Muscle layer of duodenum (tissue), 2 donors: ENCODE measurements at regions not wholly inside any gene's neighbourhood (a gene's known extent, or its start where the extent isn't known, plus 50 kb on each side); places are given as distances from the start of the nearest gene placed in this dataset.

ENCODE experiments used
- H3K27ac ChIP-seq: one replicate; pipeline ENCODE4 v1.7.0; 2013; ENCODE audit warnings: mild to moderate bottlenecking, low read length
- H3K27me3 ChIP-seq: one replicate; pipeline ENCODE4 v1.7.0; 2013; ENCODE audit warnings: low read depth, mild to moderate bottlenecking, control low read depth, low read length
- H3K36me3 ChIP-seq, 2 donors: one replicate each; pipeline ENCODE4 v1.7.0; 2013; ENCODE audit warnings: low read length in 2 of 2, control low read depth in 1 of 2, mild to moderate bottlenecking in 1 of 2; ENCODE audit not compliant: insufficient read depth in 2 of 2, control insufficient read depth in 1 of 2
- H3K4me1 ChIP-seq, 2 donors: one replicate each; pipeline ENCODE4 v1.7.0; 2013; ENCODE audit warnings: low read length in 2 of 2, mild to moderate bottlenecking in 2 of 2, control low read depth in 1 of 2, moderate library complexity in 1 of 2; ENCODE audit not compliant: insufficient read depth in 2 of 2, control insufficient read depth in 1 of 2
- H3K4me3 ChIP-seq, 2 donors: one replicate each; pipeline ENCODE4 v1.7.0; 2013; ENCODE audit warnings: low read length in 2 of 2, low read depth in 1 of 2, mild to moderate bottlenecking in 1 of 2
- H3K9me3 ChIP-seq, 2 donors: one replicate each; pipeline ENCODE4 v1.7.0; 2013; ENCODE audit warnings: low read length in 2 of 2, control low read depth in 1 of 2, mild to moderate bottlenecking in 1 of 2; ENCODE audit not compliant: control insufficient read depth in 1 of 2
- donor health status: healthy.

DNA sequence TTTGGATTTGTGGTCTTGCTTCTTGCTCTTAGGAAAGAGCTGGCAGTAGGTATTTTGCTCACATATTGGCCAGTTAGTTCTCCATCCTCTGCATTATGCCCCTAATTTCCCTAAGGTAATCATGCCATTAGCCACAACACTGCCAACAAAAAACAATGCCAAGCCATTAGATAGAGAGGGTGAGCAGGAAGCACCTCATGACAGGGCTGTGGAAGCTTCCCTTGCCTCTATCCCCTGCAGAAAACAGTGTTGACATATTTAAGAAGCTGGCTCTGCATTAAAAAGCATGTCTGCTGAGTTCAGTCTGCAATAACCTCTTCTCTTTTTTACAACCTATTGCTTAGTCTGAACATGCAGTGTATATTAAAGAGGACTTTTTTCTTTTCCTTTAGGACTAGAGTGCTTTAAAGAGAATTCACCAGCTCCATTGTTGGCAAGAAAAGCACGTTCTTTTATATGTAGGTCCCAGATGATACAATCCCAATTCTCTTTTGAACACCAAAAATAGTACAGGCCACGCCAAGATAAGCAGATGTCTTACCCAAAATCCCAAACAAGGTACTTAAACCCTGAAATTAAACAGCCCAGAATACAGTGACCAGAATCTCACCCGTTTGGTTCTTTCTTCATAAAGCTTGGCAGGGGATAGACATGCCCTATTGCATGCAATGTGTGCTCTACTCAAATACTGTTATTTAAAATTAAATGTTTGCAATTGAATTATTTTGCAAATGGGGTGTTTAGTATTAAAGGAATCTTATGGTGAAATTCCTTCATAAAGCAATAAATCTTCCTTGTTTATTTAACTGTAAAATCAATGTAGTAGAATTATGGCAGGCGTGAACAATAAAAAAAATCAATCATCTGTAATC, 93.7 kb upstream of the UBE3A start:
- Histone ChIP-seq H3K36me3 (no peaks in the 10 kb centered on the region), H3K27me3 (no peaks in the 10 kb centered on the region), H3K27ac (no peak overlapping the region), H3K4me3 (no peak overlapping the region), H3K4me1 (peaks cover 0 to 7% of the 10 kb centered on the region in 2 donors), H3K9me3 (peaks cover 0 to 6% of the 10 kb centered on the region in 2 donors)

DNA sequence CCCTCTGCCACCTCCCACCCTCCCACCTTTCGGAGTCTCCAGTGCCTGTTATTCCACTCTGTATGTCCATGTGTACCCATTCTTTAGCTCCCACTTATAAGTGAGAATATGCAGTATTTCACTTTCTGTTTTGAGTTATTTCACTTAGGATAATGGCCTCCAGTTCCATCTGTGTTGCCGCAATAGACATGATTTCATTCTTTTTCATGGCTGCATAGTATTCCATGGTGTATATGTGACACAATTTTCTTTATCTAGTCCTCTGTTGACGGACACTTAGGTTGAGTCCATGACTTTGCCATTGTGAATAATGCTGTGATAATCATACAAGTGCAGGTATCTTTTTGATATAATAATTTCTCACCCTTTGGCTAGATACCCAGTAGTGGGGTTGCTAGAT, 91.0 kb upstream of the UBE3A start:
- Histone ChIP-seq H3K4me3 (no peak overlapping the region), H3K36me3 (no peaks in the 10 kb centered on the region), H3K27ac (no peak overlapping the region), H3K27me3 (no peaks in the 10 kb centered on the region), H3K4me1 (peaks cover 0 to 7% of the 10 kb centered on the region in 2 donors), H3K9me3 (peaks cover 0 to 6% of the 10 kb centered on the region in 2 donors)

DNA sequence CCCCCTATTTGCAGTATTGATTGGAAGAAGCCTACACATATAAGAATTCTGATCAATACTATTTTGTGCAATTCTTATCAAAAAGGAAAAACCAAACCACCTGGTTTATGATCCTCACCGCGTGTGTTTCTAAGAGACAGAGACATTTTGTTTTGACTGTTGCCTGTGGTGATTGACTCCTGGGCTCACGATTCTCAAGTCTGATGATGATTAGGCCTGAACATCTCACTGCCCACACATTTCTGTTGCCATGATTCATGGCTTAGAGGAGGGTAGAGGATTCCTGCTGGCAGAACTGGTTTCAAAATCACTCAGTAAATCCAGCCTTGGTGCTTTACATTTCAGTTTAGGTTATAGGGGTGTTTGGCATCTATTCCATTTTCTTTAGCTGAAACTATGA, 88.3 kb upstream of the UBE3A start:
- H3K27ac ChIP-seq: no peak overlapping the region
- H3K4me3 ChIP-seq: no peak overlapping the region
- peaks cover 0 to under 1% of the 10 kb centered on the region in 2 donors for H3K4me1 ChIP-seq
- H3K9me3 ChIP-seq: peaks cover 0 to 6% of the 10 kb centered on the region in 2 donors
- no peaks in the 10 kb centered on the region for H3K27me3 ChIP-seq
- H3K36me3 ChIP-seq: no peaks in the 10 kb centered on the region

DNA sequence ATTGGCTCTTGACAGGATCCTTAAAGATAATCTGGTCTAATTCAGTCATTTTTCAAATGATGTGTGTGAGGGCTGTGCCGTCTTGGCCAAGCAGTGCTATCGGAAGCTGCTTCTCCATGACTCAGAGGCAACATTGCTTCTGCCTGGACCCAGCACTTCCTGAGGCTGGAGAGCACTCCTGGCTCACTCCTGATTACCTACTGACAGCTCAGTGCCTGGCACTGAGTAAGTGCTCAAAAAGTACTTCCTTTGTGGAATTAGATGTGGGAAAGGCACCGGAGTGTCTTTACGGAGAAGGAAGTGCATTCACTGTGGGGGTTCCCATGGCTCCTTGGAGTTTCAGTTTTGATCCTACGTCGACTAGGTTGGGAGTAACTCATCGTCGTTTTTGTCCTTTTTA, 86.9 kb upstream of the UBE3A start:
- Histone ChIP-seq H3K36me3 (no peaks in the 10 kb centered on the region), H3K9me3 (peaks cover 0 to 6% of the 10 kb centered on the region in 2 donors), H3K4me1 (no peaks in the 10 kb centered on the region), H3K4me3 (no peak overlapping the region), H3K27ac (no peak overlapping the region), H3K27me3 (no peaks in the 10 kb centered on the region)

DNA sequence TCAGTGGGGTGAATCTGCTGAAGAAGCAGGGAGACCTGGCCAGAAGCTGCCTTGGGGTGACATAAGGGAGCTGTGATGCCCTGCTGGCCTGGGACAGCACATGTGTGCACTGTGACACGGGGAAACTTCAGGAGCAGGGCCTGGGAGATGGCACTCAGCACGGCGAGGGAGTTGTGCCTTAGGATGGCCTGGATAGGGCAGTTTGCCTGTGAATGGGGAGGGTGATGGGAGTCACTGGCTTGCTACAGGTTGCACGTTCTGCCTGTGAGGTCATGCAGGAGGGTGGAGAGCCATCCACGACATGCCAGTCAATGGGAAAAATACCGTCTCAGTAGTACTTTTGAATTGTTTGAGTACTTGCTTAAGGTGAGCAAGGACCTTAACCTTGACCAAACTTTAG, 76.8 kb upstream of the UBE3A start:
- no peaks in the 10 kb centered on the region for H3K4me1 ChIP-seq
- H3K27me3 ChIP-seq: no peaks in the 10 kb centered on the region
- no peak overlapping the region for H3K27ac ChIP-seq
- H3K9me3 ChIP-seq: no peaks in the 10 kb centered on the region
- H3K4me3 ChIP-seq: no peak overlapping the region
- no peaks in the 10 kb centered on the region for H3K36me3 ChIP-seq

DNA sequence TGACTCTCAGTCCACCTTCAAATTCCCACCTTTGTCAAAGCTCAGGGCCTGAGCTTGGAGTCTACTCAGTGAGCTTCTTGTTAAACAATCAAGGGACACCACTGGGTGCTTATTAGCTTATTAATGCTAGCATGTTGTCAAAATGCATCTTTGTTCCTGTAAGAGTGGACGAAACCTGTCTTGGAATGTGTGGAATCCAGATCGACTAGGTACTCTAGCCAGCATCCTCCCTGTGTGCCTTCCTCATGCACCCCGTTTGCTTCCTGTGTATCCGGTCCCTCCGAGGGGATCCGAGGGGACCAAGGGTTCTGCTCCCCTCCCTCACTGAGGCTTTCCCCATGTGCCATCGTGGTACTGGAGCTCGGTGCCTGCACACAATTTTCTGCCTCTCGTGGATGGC, 75.7 kb upstream of the UBE3A start:
- no peaks in the 10 kb centered on the region for H3K27me3 ChIP-seq
- H3K4me3 ChIP-seq: no peak overlapping the region
- H3K4me1 ChIP-seq: no peaks in the 10 kb centered on the region
- no peak overlapping the region for H3K27ac ChIP-seq
- H3K9me3 ChIP-seq: no peaks in the 10 kb centered on the region
- no peaks in the 10 kb centered on the region for H3K36me3 ChIP-seq

DNA sequence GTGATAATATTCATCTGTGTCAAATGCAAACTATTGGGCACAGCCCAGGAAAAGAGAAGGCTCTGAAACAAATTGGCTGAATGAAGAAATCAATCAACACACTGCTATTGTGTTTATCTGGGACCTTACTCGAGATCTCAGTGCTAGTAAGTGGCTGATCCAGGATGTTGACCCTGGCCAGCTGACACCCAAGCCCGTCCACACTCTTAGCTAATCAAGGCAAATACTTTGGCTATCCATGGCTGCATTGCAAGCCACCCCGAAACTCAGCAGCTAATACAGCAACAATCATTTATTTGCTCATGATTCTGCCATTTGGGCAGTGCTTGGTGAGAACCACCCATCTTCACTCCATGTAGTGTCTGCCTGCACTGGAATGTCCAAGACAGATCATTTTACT, 74.1 kb upstream of the UBE3A start:
- no peaks in the 10 kb centered on the region for H3K36me3 ChIP-seq
- no peaks in the 10 kb centered on the region for H3K27me3 ChIP-seq
- H3K27ac ChIP-seq: no peak overlapping the region
- H3K4me3 ChIP-seq: no peak overlapping the region
- no peaks in the 10 kb centered on the region for H3K4me1 ChIP-seq
- H3K9me3 ChIP-seq: no peaks in the 10 kb centered on the region

DNA sequence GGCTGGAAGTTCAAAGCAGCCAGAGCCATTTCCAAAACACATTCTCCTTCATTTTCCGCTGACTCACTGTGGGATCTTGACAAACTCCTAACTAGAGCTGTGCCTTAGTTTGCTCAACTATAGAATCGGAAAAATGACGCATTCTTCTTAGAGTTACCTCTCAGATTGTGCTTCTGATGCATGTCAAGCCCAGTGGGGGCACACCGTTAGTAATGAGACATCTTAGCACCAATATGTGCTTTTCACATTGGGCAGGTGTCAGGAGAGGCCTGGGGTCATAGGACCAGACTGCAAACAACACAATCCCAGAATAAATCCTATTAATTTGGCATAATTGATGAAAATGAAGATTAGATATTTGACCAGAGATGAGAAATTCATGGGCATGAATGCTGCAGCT, 71.3 kb upstream of the UBE3A start:
- no peaks in the 10 kb centered on the region for H3K36me3 ChIP-seq
- H3K9me3 ChIP-seq: no peaks in the 10 kb centered on the region
- no peak overlapping the region for H3K27ac ChIP-seq
- no peak overlapping the region for H3K4me3 ChIP-seq
- no peaks in the 10 kb centered on the region for H3K4me1 ChIP-seq
- H3K27me3 ChIP-seq: no peaks in the 10 kb centered on the region

DNA sequence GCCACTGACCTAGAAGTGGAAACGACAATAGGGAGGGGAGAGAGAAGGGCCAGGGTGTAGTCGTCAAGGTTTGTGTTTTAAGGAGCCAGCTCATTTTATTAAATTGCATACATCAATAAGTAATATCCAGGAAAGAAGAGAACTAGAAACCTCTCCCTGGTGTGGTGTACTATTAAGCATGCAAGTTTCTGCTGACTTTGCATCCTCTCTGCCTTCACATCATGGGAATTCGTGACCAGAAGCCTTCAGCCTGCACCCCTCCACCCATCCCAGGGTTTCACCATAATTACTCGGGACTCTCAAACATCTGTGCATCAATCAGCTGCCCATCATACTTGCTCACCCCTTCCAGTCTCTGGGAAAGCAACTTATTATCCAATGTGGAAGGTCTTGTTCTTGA, 70.9 kb upstream of the UBE3A start:
- Histone ChIP-seq H3K9me3 (no peaks in the 10 kb centered on the region), H3K27me3 (no peaks in the 10 kb centered on the region), H3K27ac (no peak overlapping the region), H3K36me3 (no peaks in the 10 kb centered on the region), H3K4me3 (no peak overlapping the region), H3K4me1 (no peaks in the 10 kb centered on the region)

DNA sequence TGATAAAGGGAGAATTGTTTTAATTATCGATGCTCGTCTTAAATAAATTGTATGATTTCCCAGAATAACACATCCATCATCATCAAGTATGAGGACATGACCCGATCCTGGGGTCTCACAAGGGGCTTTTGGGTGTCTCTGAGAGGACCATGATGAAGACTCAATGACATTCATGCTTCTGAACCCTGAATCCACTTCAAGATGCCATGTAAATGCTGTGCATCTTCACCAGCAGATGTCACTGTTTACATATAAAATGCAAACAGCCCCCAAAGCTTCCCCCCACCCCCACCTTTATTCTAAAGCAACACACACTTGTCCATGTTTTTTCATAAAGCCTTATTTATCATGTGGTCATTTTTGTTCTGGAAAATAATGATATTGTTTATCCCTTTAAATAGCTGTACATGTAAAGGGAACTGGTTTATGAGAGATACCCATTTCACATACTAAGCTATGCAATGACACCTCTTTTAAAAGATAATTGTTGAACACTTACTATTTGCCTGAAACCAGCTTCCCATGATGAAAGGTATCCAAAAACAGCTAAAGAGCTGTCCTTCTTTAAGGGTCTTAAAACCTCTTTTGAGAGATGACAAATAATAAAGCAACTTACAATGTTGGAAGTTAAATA, 69.7 kb upstream of the UBE3A start:
- Histone ChIP-seq H3K9me3 (no peaks in the 10 kb centered on the region), H3K36me3 (no peaks in the 10 kb centered on the region), H3K4me3 (no peak overlapping the region), H3K27me3 (no peaks in the 10 kb centered on the region), H3K27ac (no peak overlapping the region), H3K4me1 (no peaks in the 10 kb centered on the region)

DNA sequence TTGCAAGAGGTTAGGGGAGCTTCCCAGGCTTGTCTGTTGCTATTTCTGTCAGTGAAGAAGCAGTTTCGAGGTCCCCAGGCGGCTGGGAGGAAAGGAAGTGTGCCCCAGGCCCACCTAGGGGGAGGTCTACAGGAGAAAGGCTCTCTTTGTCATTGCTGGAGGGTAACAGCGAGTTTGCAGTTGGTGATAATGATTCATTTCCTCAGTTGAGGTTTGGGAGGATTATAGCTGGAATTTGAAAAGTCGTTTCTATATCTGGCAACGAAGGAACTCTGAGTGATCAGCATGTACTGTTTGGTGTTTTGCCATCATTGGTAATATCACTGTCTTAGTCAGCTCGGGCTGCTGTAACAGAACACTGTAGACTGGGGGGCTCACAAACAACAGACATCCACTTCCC, 65.5 kb upstream of the UBE3A start:
- Histone ChIP-seq H3K4me3 (no peak overlapping the region), H3K27ac (no peak overlapping the region), H3K4me1 (no peaks in the 10 kb centered on the region), H3K27me3 (no peaks in the 10 kb centered on the region), H3K36me3 (no peaks in the 10 kb centered on the region), H3K9me3 (no peaks in the 10 kb centered on the region)
